Type B pancreatic cell (in vitro differentiated cells): ENCODE measurements at regions not wholly inside any gene's neighbourhood (a gene's known extent, or its start where the extent isn't known, plus 50 kb on each side); places are given as distances from the start of the nearest gene placed in this dataset.

Source experiments
- DNase-seq: peaks from one replicate; pipeline ENCODE4 v3.0.0; 2021; ENCODE audit warnings: mixed read lengths; ENCODE audit not compliant: unreplicated experiment; ENCODE audit errors: extremely low spot score
- H3K27ac Mint-ChIP-seq: 2 replicates; pipeline ENCODE4 v1.8.0; 2021; ENCODE audit warnings: mild to moderate bottlenecking, mixed read lengths
- H3K27me3 Mint-ChIP-seq: 2 replicates; pipeline ENCODE4 v1.8.0; 2021; ENCODE audit warnings: mixed read lengths
- H3K36me3 Mint-ChIP-seq: 2 replicates; pipeline ENCODE4 v1.8.0; 2021; ENCODE audit warnings: mixed read lengths
- H3K4me1 Mint-ChIP-seq: one replicate; pipeline ENCODE4 v1.8.0; 2021; ENCODE audit warnings: mixed read lengths; ENCODE audit not compliant: unreplicated experiment
- H3K4me3 Mint-ChIP-seq: 2 replicates; pipeline ENCODE4 v1.8.0; 2021; ENCODE audit warnings: mild to moderate bottlenecking, mixed read lengths
- H3K9me3 Mint-ChIP-seq: 2 replicates; pipeline ENCODE4 v1.8.0; 2021; ENCODE audit warnings: mixed read lengths
- TF ChIP-seq, protein P1 (sequence below): fragments of 200-600 bp; sonication (generic); conservative IDR thresholded peaks from 2 replicates; pipeline ENCODE4 v1.5.0; 2021; ENCODE audit warnings: antibody characterized with exemption, mild to moderate bottlenecking

GRCh38 chr1:106680776-106681344 lies 375.6 kb upstream of the PRMT6 start:
- TF ChIP-seq, protein P1, sequence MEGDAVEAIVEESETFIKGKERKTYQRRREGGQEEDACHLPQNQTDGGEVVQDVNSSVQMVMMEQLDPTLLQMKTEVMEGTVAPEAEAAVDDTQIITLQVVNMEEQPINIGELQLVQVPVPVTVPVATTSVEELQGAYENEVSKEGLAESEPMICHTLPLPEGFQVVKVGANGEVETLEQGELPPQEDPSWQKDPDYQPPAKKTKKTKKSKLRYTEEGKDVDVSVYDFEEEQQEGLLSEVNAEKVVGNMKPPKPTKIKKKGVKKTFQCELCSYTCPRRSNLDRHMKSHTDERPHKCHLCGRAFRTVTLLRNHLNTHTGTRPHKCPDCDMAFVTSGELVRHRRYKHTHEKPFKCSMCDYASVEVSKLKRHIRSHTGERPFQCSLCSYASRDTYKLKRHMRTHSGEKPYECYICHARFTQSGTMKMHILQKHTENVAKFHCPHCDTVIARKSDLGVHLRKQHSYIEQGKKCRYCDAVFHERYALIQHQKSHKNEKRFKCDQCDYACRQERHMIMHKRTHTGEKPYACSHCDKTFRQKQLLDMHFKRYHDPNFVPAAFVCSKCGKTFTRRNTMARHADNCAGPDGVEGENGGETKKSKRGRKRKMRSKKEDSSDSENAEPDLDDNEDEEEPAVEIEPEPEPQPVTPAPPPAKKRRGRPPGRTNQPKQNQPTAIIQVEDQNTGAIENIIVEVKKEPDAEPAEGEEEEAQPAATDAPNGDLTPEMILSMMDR = no peak
- no peaks in the 10 kb centered on the region for H3K36me3 Mint-ChIP-seq
- DNase-seq = no peak
- H3K27me3 Mint-ChIP-seq = no peaks in the 10 kb centered on the region
- no peaks in the 10 kb centered on the region for H3K9me3 Mint-ChIP-seq
- H3K4me1 Mint-ChIP-seq = peaks cover 13% of the 10 kb centered on the region
- H3K4me3 Mint-ChIP-seq = no peak overlapping the region
- no peak overlapping the region for H3K27ac Mint-ChIP-seq

- no peak for DNase-seq
- Mint-ChIP-seq H3K4me1 (peaks cover 13% of the 10 kb centered on the region), H3K27me3 (no peaks in the 10 kb centered on the region), H3K27ac (no peak overlapping the region), H3K4me3 (no peak overlapping the region), H3K9me3 (no peaks in the 10 kb centered on the region), H3K36me3 (no peaks in the 10 kb centered on the region)
- TF ChIP-seq, protein P1 = no peak
Measured at GRCh38 chr1:106681939-106682522, 374.4 kb upstream of the PRMT6 start.

GRCh38 chr1:106688446-106688845 lies 368.0 kb upstream of the PRMT6 start:
- no peaks in the 10 kb centered on the region for H3K4me1 Mint-ChIP-seq
- H3K27ac Mint-ChIP-seq = no peak overlapping the region
- DNase-seq = no peak

GRCh38 chr1:106698660-106699059 lies 357.8 kb upstream of the PRMT6 start:
- Mint-ChIP-seq H3K27ac (no peak overlapping the region), H3K36me3 (no peaks in the 10 kb centered on the region), H3K9me3 (peaks cover 7% of the 10 kb centered on the region), H3K4me1 (no peaks in the 10 kb centered on the region), H3K27me3 (no peaks in the 10 kb centered on the region), H3K4me3 (no peak overlapping the region)
- no peak for DNase-seq
- TF ChIP-seq, protein P1 = no peak

More at GRCh38 chr1:106688446-106688845, 368.0 kb upstream of the PRMT6 start:
- H3K36me3 Mint-ChIP-seq = no peaks in the 10 kb centered on the region
- H3K27me3 Mint-ChIP-seq = no peaks in the 10 kb centered on the region
- TF ChIP-seq, protein P1 = no peak
- H3K4me3 Mint-ChIP-seq = no peak overlapping the region
- no peaks in the 10 kb centered on the region for H3K9me3 Mint-ChIP-seq

DNA sequence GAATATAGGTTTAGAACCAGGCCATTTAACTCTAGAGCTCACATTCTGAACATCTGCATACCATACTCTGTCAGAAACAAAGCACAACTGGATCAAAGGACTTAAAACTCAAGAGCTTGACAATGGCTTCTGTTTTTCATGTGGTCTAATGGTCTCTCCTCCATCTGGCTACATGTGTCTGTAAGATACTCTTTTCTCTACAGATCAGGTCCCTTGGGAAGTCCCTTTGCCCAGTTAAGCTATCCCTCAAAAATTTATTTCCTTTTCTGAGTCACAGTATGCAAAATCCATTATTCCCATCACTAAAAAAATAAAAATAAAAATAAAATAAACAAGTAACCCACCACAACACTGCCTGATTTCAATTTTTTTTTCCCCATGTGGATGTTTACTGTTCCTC lies 357.0 kb upstream of the PRMT6 start:
- no peaks in the 10 kb centered on the region for H3K36me3 Mint-ChIP-seq
- TF ChIP-seq, protein P1 = no peak
- no peak overlapping the region for H3K4me3 Mint-ChIP-seq
- H3K27me3 Mint-ChIP-seq = no peaks in the 10 kb centered on the region
- no peak for DNase-seq
- H3K4me1 Mint-ChIP-seq = no peaks in the 10 kb centered on the region
- peaks cover 7% of the 10 kb centered on the region for H3K9me3 Mint-ChIP-seq
- H3K27ac Mint-ChIP-seq = no peak overlapping the region
